Transverse colon (tissue), 4 donors: ENCODE measurements at regions not wholly inside any gene's neighbourhood (a gene's known extent, or its start where the extent isn't known, plus 50 kb on each side); places are given as distances from the start of the nearest gene placed in this dataset.

Experiments used
- DNase-seq: peaks from one replicate; pipeline ENCODE4 v3.0.0-alpha.2; 2019
- H3K27ac ChIP-seq, 4 donors: fragments of 200-600 bp; sonication (generic); 2 replicates each; pipeline ENCODE4 v1.5.1; 2016 to 2018; ENCODE audit warnings: inconsistent platforms in 4 of 4
- H3K27me3 ChIP-seq: fragments of 200-600 bp; sonication (generic); 2 replicates; pipeline ENCODE4 v1.5.1; 2017; ENCODE audit warnings: inconsistent platforms
- H3K36me3 ChIP-seq, 4 donors: fragments of 200-600 bp; sonication (generic); 2 replicates each; pipeline ENCODE4 v1.5.1; 2017 to 2019; ENCODE audit warnings: inconsistent platforms in 4 of 4
- H3K4me1 ChIP-seq, 4 donors: fragments of 200-600 bp; sonication (generic); 2 replicates each; pipeline ENCODE4 v1.5.1; 2017 to 2020; ENCODE audit warnings: inconsistent platforms in 4 of 4
- H3K4me3 ChIP-seq, 4 donors: fragments of 200-600 bp; sonication (generic); 1 replicate in 1 of 4; 2 replicates in 3 of 4; pipeline versions ENCODE4 v1.5.1 to v1.6.1; 2017 to 2019; ENCODE audit warnings: inconsistent platforms in 4 of 4
- H3K9me3 ChIP-seq, 2 donors: fragments of 200-600 bp; sonication (generic); 2 replicates each; pipeline ENCODE4 v1.5.1; 2017 to 2019; ENCODE audit warnings: inconsistent platforms in 2 of 2
- CTCF ChIP-seq, 5 experiments: fragments of 200-600 bp in 3 of 5; fragments of 450-650 bp in 2 of 5; sonication (generic) in 3 of 5; IDR thresholded peaks; 1 replicate in 2 of 5; 2 replicates in 3 of 5; pipeline ENCODE4 v1.5.1; 2016 to 2017; ENCODE audit warnings: antibody characterized with exemption in 5 of 5, inconsistent platforms in 3 of 5, mild to moderate bottlenecking in 2 of 5, moderate library complexity in 1 of 5
- EP300 ChIP-seq: sonication (generic); formaldehyde crosslinking; IDR thresholded peaks from one replicate; pipeline ENCODE4 v1.6.1; 2017; ENCODE audit warnings: antibody characterized with exemption, low read depth
- POLR2A ChIP-seq: fragments of 450-650 bp; IDR thresholded peaks from one replicate; pipeline ENCODE4 v1.6.1; 2016; ENCODE audit warnings: antibody characterized with exemption, mild to moderate bottlenecking, moderate library complexity
- POLR2AphosphoS5 ChIP-seq, 3 donors: sonication (generic); formaldehyde crosslinking; IDR thresholded peaks; one replicate each; pipeline ENCODE4 v1.6.1; 2016; ENCODE audit warnings: antibody characterized with exemption in 3 of 3
- WGBS, 2 donors: methylation state at CpG; one replicate each; pipeline ENCODE4 v1.1.5; 2018; ENCODE audit warnings: low coverage in 1 of 2; 5-methylcytosine and 5-hydroxymethylcytosine counted together
- in situ Hi-C, 4 donors: fragments of 200-750 bp; cut with MboI; loops; one replicate each; pipeline versions ENCODE4 v1.15.0 to v1.15.1; 2017; ENCODE audit warnings: low sequenced_read_pairs in 3 of 4, low pct_ligation_motif_present in 1 of 4, low pct_unique_long_range_greater_than_20kb in 1 of 4
- intact Hi-C: fragments of 100-400 bp; cut with DNase I; formaldehyde crosslinking; loops from one replicate; pipeline ENCODE4 v1.15.1; 2023; ENCODE audit warnings: low total_unique reads

GRCh38 chr17:72273289-72274056, 152.7 kb downstream of the SOX9 start:
- TF ChIP-seq POLR2A (no peak), CTCF (IDR thresholded peaks at IDR 0.05) (no peak), EP300 (no peak), POLR2AphosphoS5 (IDR thresholded peaks at IDR 0.05) (no peak)
- Histone ChIP-seq H3K36me3 (no peaks in the 10 kb centered on the region), H3K27ac (no peak overlapping the region), H3K27me3 (no peaks in the 10 kb centered on the region), H3K9me3 (no peaks in the 10 kb centered on the region), H3K4me1 (no peaks in the 10 kb centered on the region), H3K4me3 (no peak overlapping the region)
- intact Hi-C loops = no loop called here
- 50 to 63% methylated on average over 2 to 10 of the region's 10 CpGs for WGBS, 2 donors
- DNase-seq = no peak
- in situ Hi-C loops = loop anchor here in 1 of 4 donors (25.0 kb wide), 1 partner anchor 264 kb away; no protein-coding TSS in a partner anchor

DNA sequence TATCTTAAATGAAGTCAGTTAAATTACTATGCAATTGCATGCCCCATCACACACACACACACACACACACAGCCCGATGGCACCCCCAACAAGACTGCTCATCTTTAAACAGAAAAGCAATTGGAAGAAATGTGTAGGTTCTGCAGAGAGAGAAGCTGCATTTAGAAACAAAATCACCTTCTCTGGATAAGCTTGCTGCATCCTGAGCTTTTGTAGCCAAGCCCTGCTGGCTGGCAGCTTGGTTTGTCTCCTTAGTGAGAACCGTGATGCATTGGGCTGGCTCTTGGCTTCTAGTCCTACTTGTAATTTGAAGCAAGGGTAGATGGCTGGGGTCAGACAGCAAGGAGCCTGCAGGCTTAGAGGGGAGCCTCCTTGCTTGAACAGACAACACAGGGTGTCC, 153.8 kb downstream of the SOX9 start:
- H3K9me3 ChIP-seq = no peaks in the 10 kb centered on the region
- in situ Hi-C loops (loop anchor here in 1 of 4 donors (25.0 kb wide), 1 partner anchor 263 kb away; no protein-coding TSS in a partner anchor), intact Hi-C loops (no loop called here)
- H3K4me1 ChIP-seq = no peaks in the 10 kb centered on the region
- H3K27me3 ChIP-seq = no peaks in the 10 kb centered on the region
- H3K27ac ChIP-seq = no peak overlapping the region
- whole genome bisulfite sequencing, 2 donors = 85% methylated on average over 2 of the region's 2 CpGs; no CpG with 5 or more reads in 1 of the 2 donors
- H3K4me3 ChIP-seq = no peak overlapping the region
- TF ChIP-seq CTCF (IDR thresholded peaks at IDR 0.05) = no peak
- no peak for TF ChIP-seq EP300
- no peak for TF ChIP-seq POLR2AphosphoS5 (IDR thresholded peaks at IDR 0.05)
- TF ChIP-seq POLR2A = no peak
- DNase-seq = no peak
- H3K36me3 ChIP-seq = no peaks in the 10 kb centered on the region

- no peaks in the 10 kb centered on the region for H3K27me3 ChIP-seq
- no peaks in the 10 kb centered on the region for H3K9me3 ChIP-seq
- TF ChIP-seq EP300 (no peak), POLR2A (no peak), CTCF (IDR thresholded peaks at IDR 0.05) (no peak), POLR2AphosphoS5 (IDR thresholded peaks at IDR 0.05) (no peak)
- no peak overlapping the region for H3K27ac ChIP-seq
- H3K4me1 ChIP-seq = no peaks in the 10 kb centered on the region
- intact Hi-C loops (no loop called here), in situ Hi-C loops (no loop called here)
- no peak for DNase-seq
- H3K36me3 ChIP-seq = no peaks in the 10 kb centered on the region
- 93 to 94% methylated on average over 2 to 3 of the region's 3 CpGs for WGBS, 2 donors
- H3K4me3 ChIP-seq = no peak overlapping the region
These were observed 160.1 kb downstream of the SOX9 start for GRCh38 chr17:72280881-72281280.

GRCh38 chr17:72282439-72283029, 161.7 kb downstream of the SOX9 start:
- intact Hi-C loops (no loop called here), in situ Hi-C loops (no loop called here)

More at GRCh38 chr17:72282439-72283029, 161.7 kb downstream of the SOX9 start:
- no peaks in the 10 kb centered on the region for H3K27me3 ChIP-seq
- no peak for TF ChIP-seq EP300
- no peak for TF ChIP-seq CTCF (IDR thresholded peaks at IDR 0.05)
- no peak for TF ChIP-seq POLR2A
- no peak for TF ChIP-seq POLR2AphosphoS5 (IDR thresholded peaks at IDR 0.05)
- H3K36me3 ChIP-seq = no peaks in the 10 kb centered on the region
- no peaks in the 10 kb centered on the region for H3K9me3 ChIP-seq
- no peak overlapping the region for H3K27ac ChIP-seq
- H3K4me1 ChIP-seq = no peaks in the 10 kb centered on the region
- 62 to 71% methylated on average over 3 of the region's 3 CpGs for WGBS, 2 donors
- H3K4me3 ChIP-seq = no peak overlapping the region
- DNase-seq = no peak
